HepG2 (cell line): ENCODE measurements at regions not wholly inside any gene's neighbourhood (a gene's known extent, or its start where the extent isn't known, plus 50 kb on each side); places are given as distances from the start of the nearest gene placed in this dataset.

ENCODE experiments used
- ATAC-seq: fragments of 200-7000 bp; cut with Tn5 transposase; 3 replicates; pipeline ENCODE4 v1.9.1; 2020; ENCODE audit warnings: mild to moderate bottlenecking, moderate library complexity
- BruUV-seq: library from RNA; stranded (reverse); fragments of 400-500 nt; replicated peaks from 2 replicates; lab custom pipeline; 2021; lab: Mats Ljungman, UMichigan
- CTCF ChIA-PET: fragments of 300-600 bp; formaldehyde crosslinking; extraction: SDS; loops from one replicate; lab custom pipeline; 2021; ENCODE audit warnings: low total read pairs, inconsistent platforms, low intra/inter-chr PET ratio; lab: Yijun Ruan, JAX
- POLR2A ChIA-PET: fragments of 350-600 bp; sonication (Branson Sonifier 250); formaldehyde crosslinking; loops from one replicate; lab custom pipeline; 2020; ENCODE audit warnings: antibody characterized with exemption, inconsistent platforms; lab: Yijun Ruan, JAX
- DNase-seq: peaks from one replicate; pipeline ENCODE4 v3.0.0-alpha.2; 2015; ENCODE audit warnings: low spot score
- FAIRE-seq: peaks from 3 replicates; lab custom pipeline; 2011; peaks lifted over from hg19 to GRCh38; lab: Jason Lieb, UNC
- H2AFZ ChIP-seq: one replicate; pipeline ENCODE4 v1.6.1; 2011; ENCODE audit warnings: low read length, inconsistent platforms
- H3K27ac ChIP-seq: fragments of 300-600 bp; 3 replicates; pipeline ENCODE4 v1.8.0; 2011; ENCODE audit warnings: mixed run types, mild to moderate bottlenecking, mixed read lengths, low read length, inconsistent platforms; ENCODE audit not compliant: insufficient read depth; ENCODE audit errors: extremely low read length
- H3K27me3 ChIP-seq, 2 experiments: fragments of 200-600 bp in 1 of 2; 2 replicates in 1 of 2; 3 replicates in 1 of 2; pipeline versions ENCODE4 v1.6.0 to v1.8.0; 2011; ENCODE audit warnings: low read length in 2 of 2, mild to moderate bottlenecking in 2 of 2, moderate library complexity in 2 of 2, inconsistent platforms in 1 of 2; ENCODE audit not compliant: insufficient read depth in 2 of 2, control insufficient read depth in 1 of 2
- H3K36me3 ChIP-seq, 2 experiments: fragments of 200-600 bp in 1 of 2; replicated peaks in 1 of 2; 2 replicates in 1 of 2; 3 replicates in 1 of 2; pipeline versions ENCODE4 v1.5.1 to v1.8.0; 2011; ENCODE audit warnings: low read length in 2 of 2, inconsistent platforms in 1 of 2; ENCODE audit not compliant: insufficient read depth in 2 of 2, control insufficient read depth in 1 of 2
- H3K4me1 ChIP-seq: 2 replicates; pipeline ENCODE4 v1.5.1; 2012; ENCODE audit warnings: low read length, inconsistent platforms; ENCODE audit not compliant: insufficient read depth
- H3K4me2 ChIP-seq: 2 replicates; pipeline ENCODE4 v1.6.0; 2011; ENCODE audit warnings: low read depth, low read length, inconsistent platforms
- H3K4me3 ChIP-seq, 3 experiments: fragments of 200-600 bp in 1 of 3; sonication (generic), shearing (Covaris generic) in 1 of 3; replicated peaks in 1 of 3; 2 replicates each; pipeline ENCODE4 v1.5.1; 2011 to 2016; ENCODE audit warnings: low read length in 3 of 3, inconsistent platforms in 2 of 3, low read depth in 2 of 3, mild to moderate bottlenecking in 2 of 3, control low read depth in 1 of 3, mixed read lengths in 1 of 3; ENCODE audit not compliant: insufficient read depth in 1 of 3
- H3K79me2 ChIP-seq: one replicate; pipeline ENCODE4 v1.6.1; 2011; ENCODE audit warnings: low read length, inconsistent platforms; ENCODE audit not compliant: insufficient read depth
- H3K9ac ChIP-seq: 2 replicates; pipeline ENCODE4 v1.6.0; 2011; ENCODE audit warnings: mild to moderate bottlenecking, low read depth, low read length, inconsistent platforms; ENCODE audit not compliant: insufficient read depth
- H3K9me3 ChIP-seq: 2 replicates; pipeline ENCODE4 v1.5.1; 2012; ENCODE audit warnings: mild to moderate bottlenecking, low read length
- H4K20me1 ChIP-seq: 2 replicates; pipeline ENCODE4 v1.6.0; 2011; ENCODE audit warnings: inconsistent platforms, mild to moderate bottlenecking, low read length, moderate library complexity; ENCODE audit not compliant: insufficient read depth
- ATF7 ChIP-seq, 2 experiments: fragments of 450-650 bp in 1 of 2; sonication (generic) in 1 of 2; formaldehyde crosslinking in 1 of 2; IDR thresholded peaks; 2 replicates each; pipeline versions ENCODE4 v1.4.0 to v1.6.1; 2016 to 2020; ENCODE audit warnings: antibody characterized with exemption in 1 of 2, mild to moderate bottlenecking in 1 of 2, missing genetic modification reagents in 1 of 2
- DZIP1 ChIP-seq: sonication (generic); formaldehyde crosslinking; IDR thresholded peaks from 2 replicates; pipeline ENCODE4 v1.5.0; 2020; ENCODE audit warnings: mild to moderate bottlenecking, missing genetic modification reagents
- HMGA1 ChIP-seq: sonication (generic); formaldehyde crosslinking; conservative IDR thresholded peaks from 2 replicates; pipeline ENCODE4 v1.4.0; 2020; ENCODE audit warnings: missing genetic modification reagents
- MIXL1 ChIP-seq: IDR thresholded peaks from 2 replicates; pipeline ENCODE4 v1.6.1; 2016
- MNT ChIP-seq: fragments of 450-650 bp; IDR thresholded peaks from 2 replicates; pipeline ENCODE4 v1.6.1; 2016
- SP2 ChIP-seq: sonication (generic); formaldehyde crosslinking; IDR thresholded peaks from 2 replicates; pipeline ENCODE4 v1.5.1; 2020; ENCODE audit warnings: mild to moderate bottlenecking, missing genetic modification reagents
- USF2 ChIP-seq, 2 experiments: sonication (generic) in 1 of 2; formaldehyde crosslinking in 1 of 2; IDR thresholded peaks; 2 replicates each; pipeline versions ENCODE4 v1.5.1 to v1.6.1; 2011 to 2020; ENCODE audit warnings: borderline replicate concordance in 1 of 2, low read depth in 1 of 2, low read length in 1 of 2, mild to moderate bottlenecking in 1 of 2, missing genetic modification reagents in 1 of 2, moderate library complexity in 1 of 2
- WGBS: methylation state at CpG from one replicate; pipeline ENCODE4 v1.1.6; 2017; ENCODE audit warnings: low lambda C conversion rate; 5-methylcytosine and 5-hydroxymethylcytosine counted together
- in situ Hi-C: cut with HindIII; loops from 2 replicates; pipeline ENCODE4 v1.10.0; 2017; ENCODE audit warnings: low pct_unique_long_range_greater_than_20kb; ENCODE audit not compliant: extremely low pct_ligation_motif_present
- intact Hi-C: fragments of 100-400 bp; cut with micrococcal nuclease; formaldehyde crosslinking; loops from one replicate; pipeline ENCODE4 v1.10.0; 2022; ENCODE audit not compliant: unreplicated experiment

GRCh38 chrX:99663136-99663535 is 746.9 kb downstream of the PCDH19 start (continued):
- TF ChIP-seq DZIP1 = no peak
- TF ChIP-seq, all 625 proteins: peak for 0

- intact Hi-C loops = no loop called here
- FAIRE-seq = no peak
Measured at GRCh38 chrX:99654188-99654587, 755.9 kb downstream of the PCDH19 start.

More at GRCh38 chrX:99654188-99654587, 755.9 kb downstream of the PCDH19 start:
- Histone ChIP-seq H3K4me2 (no peak overlapping the region), H3K4me3 (no peak overlapping the region), H3K4me1 (no peaks in the 10 kb centered on the region), H3K9me3 (no peaks in the 10 kb centered on the region), H3K27me3 (no peaks in the 10 kb centered on the region), H3K79me2 (no peaks in the 10 kb centered on the region), H3K9ac (no peak overlapping the region), H2AFZ (no peak overlapping the region), H3K27ac (no peak overlapping the region), H3K36me3 (no peaks in the 10 kb centered on the region), H4K20me1 (no peaks in the 10 kb centered on the region)
- TF ChIP-seq SP2 (CRISPR knock-in tag) (no peak), ATF7 (IDR thresholded peaks at IDR 0.05) (peak; percentile 77), ATF7 (CRISPR knock-in tag; IDR thresholded peaks at IDR 0.05) (no peak), MIXL1 (CRISPR knock-in tag) (no peak), MNT (no peak), USF2 (IDR thresholded peaks at IDR 0.05; ENCODE audit: low read depth, low read length) (no peak), USF2 (CRISPR knock-in tag; IDR thresholded peaks at IDR 0.05; ENCODE audit: borderline replicate concordance) (no peak), HMGA1 (CRISPR knock-in tag) (no peak)
- DNase-seq = no peak
- no peak for ATAC-seq
- CTCF ChIA-PET = no interaction called here
- 0% methylated on average over 1 of the region's 1 CpG for WGBS
- in situ Hi-C loops = no loop called here
- POLR2A ChIA-PET = no interaction called here
- BruUV-seq = no TSS peak
